ENCODE measurements at regions not wholly inside any gene's neighbourhood (a gene's known extent, or its start where the extent isn't known, plus 50 kb on each side); places are given as distances from the start of the nearest gene placed in this dataset.

- no peaks in the 10 kb centered on the region for H3K36me3 ChIP-seq (replicated peaks; ENCODE audit: insufficient read depth, low read depth)
- H4K20me1 ChIP-seq (ENCODE audit: insufficient read depth, poor library complexity, severe bottlenecking) = no peaks in the 10 kb centered on the region
- H2AFZ ChIP-seq = no peak overlapping the region
- no peak for TF ChIP-seq EZH2phosphoT487 (IDR thresholded peaks at IDR 0.05; ENCODE audit: low read depth, severe bottlenecking, unreplicated experiment)
- no peak for TF ChIP-seq EZH2 (IDR thresholded peaks at IDR 0.05; ENCODE audit: borderline replicate concordance)
- no peak overlapping the region for H3K27ac ChIP-seq
- H3K27me3 ChIP-seq = no peaks in the 10 kb centered on the region
- H3K9me3 ChIP-seq (ENCODE audit: low read depth) = no peaks in the 10 kb centered on the region
- H3K4me2 ChIP-seq = no peak overlapping the region
- no peaks in the 10 kb centered on the region for H3K79me2 ChIP-seq
- no peaks in the 10 kb centered on the region for H3K4me1 ChIP-seq (ENCODE audit: insufficient read depth)
- no peak for DNase-seq (ENCODE audit: low spot score)
- no peak overlapping the region for H3K4me3 ChIP-seq
- H3K9me2 ChIP-seq (replicated peaks; ENCODE audit: insufficient read depth) = no peaks in the 10 kb centered on the region
Measured at GRCh38 chr5:86320266-86320665, 297.5 kb upstream of the COX7C start.

DNA sequence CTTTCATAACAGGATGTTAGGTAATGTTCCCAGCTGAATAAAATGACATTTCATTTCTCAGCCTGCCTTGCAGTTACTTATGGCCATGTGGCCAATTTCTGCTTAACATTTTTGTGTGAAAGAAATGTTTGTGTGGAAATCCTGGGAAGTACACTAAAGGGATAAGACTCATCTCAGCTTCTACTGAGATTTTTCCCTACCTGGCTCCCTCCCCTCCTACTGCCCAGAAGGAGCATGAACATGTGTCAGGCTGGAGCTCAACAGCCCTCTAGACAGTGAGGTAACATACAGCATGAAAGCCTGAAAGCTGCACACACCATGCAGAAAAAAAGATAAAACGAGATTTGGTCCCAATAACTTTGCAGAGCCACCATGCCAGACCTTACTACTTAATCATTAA, 288.4 kb upstream of the COX7C start:
- H3K9me3 ChIP-seq (ENCODE audit: low read depth) = no peaks in the 10 kb centered on the region
- no peak for DNase-seq (ENCODE audit: low spot score)
- TF ChIP-seq, protein P1, sequence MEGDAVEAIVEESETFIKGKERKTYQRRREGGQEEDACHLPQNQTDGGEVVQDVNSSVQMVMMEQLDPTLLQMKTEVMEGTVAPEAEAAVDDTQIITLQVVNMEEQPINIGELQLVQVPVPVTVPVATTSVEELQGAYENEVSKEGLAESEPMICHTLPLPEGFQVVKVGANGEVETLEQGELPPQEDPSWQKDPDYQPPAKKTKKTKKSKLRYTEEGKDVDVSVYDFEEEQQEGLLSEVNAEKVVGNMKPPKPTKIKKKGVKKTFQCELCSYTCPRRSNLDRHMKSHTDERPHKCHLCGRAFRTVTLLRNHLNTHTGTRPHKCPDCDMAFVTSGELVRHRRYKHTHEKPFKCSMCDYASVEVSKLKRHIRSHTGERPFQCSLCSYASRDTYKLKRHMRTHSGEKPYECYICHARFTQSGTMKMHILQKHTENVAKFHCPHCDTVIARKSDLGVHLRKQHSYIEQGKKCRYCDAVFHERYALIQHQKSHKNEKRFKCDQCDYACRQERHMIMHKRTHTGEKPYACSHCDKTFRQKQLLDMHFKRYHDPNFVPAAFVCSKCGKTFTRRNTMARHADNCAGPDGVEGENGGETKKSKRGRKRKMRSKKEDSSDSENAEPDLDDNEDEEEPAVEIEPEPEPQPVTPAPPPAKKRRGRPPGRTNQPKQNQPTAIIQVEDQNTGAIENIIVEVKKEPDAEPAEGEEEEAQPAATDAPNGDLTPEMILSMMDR (IDR thresholded peaks at IDR 0.05; ENCODE audit: poor library complexity) = no peak
- no peaks in the 10 kb centered on the region for H3K79me2 ChIP-seq
- no peaks in the 10 kb centered on the region for H3K27me3 ChIP-seq
- H3K27ac ChIP-seq = no peak overlapping the region
- no peak overlapping the region for H3K4me2 ChIP-seq
- no peak overlapping the region for H3K4me3 ChIP-seq
- H3K9me2 ChIP-seq (replicated peaks; ENCODE audit: insufficient read depth) = no peaks in the 10 kb centered on the region
- no peaks in the 10 kb centered on the region for H4K20me1 ChIP-seq (ENCODE audit: insufficient read depth, poor library complexity, severe bottlenecking)
- no peak overlapping the region for H2AFZ ChIP-seq
- 77% methylated on average over 1 of the region's 1 CpG for WGBS (ENCODE audit: low lambda C conversion rate, missing lambda C conversion rate)
- H3K36me3 ChIP-seq (replicated peaks; ENCODE audit: insufficient read depth, low read depth) = no peaks in the 10 kb centered on the region
- H3K4me1 ChIP-seq (ENCODE audit: insufficient read depth) = no peaks in the 10 kb centered on the region

DNA sequence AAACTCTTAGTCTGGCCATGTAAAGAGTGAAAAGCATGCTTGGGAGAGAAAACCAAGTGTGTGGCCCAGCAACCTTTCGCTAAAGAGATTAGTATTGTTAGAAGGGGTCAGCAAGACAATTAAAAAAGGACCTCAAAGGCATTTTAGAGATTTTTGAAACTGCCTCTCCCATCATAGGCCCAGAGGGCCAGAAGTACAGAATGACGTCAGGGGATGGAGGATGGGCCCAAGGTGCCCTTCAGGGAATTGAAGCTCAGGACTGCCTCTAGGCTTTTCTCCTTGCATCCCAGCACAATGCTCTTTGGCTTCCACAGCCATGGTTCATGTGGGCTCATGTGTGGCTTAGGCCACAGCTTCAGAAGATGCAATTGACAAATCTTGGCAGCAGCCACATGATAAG, 287.0 kb upstream of the COX7C start:
- Histone ChIP-seq H3K36me3 (replicated peaks; ENCODE audit: insufficient read depth, low read depth) (no peaks in the 10 kb centered on the region), H3K4me1 (ENCODE audit: insufficient read depth) (no peaks in the 10 kb centered on the region), H3K9me3 (ENCODE audit: low read depth) (no peaks in the 10 kb centered on the region), H3K4me3 (no peak overlapping the region), H2AFZ (no peak overlapping the region), H3K27ac (no peak overlapping the region), H3K27me3 (no peaks in the 10 kb centered on the region), H3K4me2 (no peak overlapping the region), H3K79me2 (no peaks in the 10 kb centered on the region), H3K9me2 (replicated peaks; ENCODE audit: insufficient read depth) (no peaks in the 10 kb centered on the region), H4K20me1 (ENCODE audit: insufficient read depth, poor library complexity, severe bottlenecking) (no peaks in the 10 kb centered on the region)
- no peak for DNase-seq (ENCODE audit: low spot score)
- WGBS (ENCODE audit: low lambda C conversion rate, missing lambda C conversion rate) = 89% methylated on average over 2 of the region's 2 CpGs
- TF ChIP-seq EZH2 (IDR thresholded peaks at IDR 0.05; ENCODE audit: borderline replicate concordance) (no peak), EZH2phosphoT487 (IDR thresholded peaks at IDR 0.05; ENCODE audit: low read depth, severe bottlenecking, unreplicated experiment) (no peak)
- TF ChIP-seq, protein P1 (IDR thresholded peaks at IDR 0.05; ENCODE audit: poor library complexity) = no peak

DNA sequence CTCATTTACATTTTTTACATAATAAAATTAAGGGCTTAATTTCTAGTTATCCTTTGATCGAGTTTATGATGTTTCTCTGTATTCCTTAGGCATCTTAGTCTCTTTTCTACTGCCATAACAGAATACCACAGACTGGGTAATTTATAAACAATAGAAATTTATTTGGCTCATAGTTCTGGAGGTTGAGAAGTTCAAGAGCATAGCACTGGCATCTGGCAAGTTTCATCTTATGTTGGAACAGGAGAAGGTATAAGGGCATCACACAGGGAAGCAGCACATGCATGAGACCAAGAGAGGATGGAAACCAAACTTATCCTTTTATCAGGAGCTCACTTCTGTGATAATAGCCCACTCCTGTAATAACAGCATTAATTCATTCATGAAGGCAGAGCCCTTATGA, 284.9 kb upstream of the COX7C start:
- Histone ChIP-seq H3K9me3 (ENCODE audit: low read depth) (no peaks in the 10 kb centered on the region), H4K20me1 (ENCODE audit: insufficient read depth, poor library complexity, severe bottlenecking) (no peaks in the 10 kb centered on the region), H3K27ac (no peak overlapping the region), H3K9me2 (replicated peaks; ENCODE audit: insufficient read depth) (no peaks in the 10 kb centered on the region), H2AFZ (no peak overlapping the region), H3K79me2 (no peaks in the 10 kb centered on the region), H3K4me1 (ENCODE audit: insufficient read depth) (no peaks in the 10 kb centered on the region), H3K4me3 (no peak overlapping the region), H3K27me3 (no peaks in the 10 kb centered on the region), H3K4me2 (no peak overlapping the region), H3K36me3 (replicated peaks; ENCODE audit: insufficient read depth, low read depth) (no peaks in the 10 kb centered on the region)
- TF ChIP-seq EZH2phosphoT487 (IDR thresholded peaks at IDR 0.05; ENCODE audit: low read depth, severe bottlenecking, unreplicated experiment) (no peak), EZH2 (IDR thresholded peaks at IDR 0.05; ENCODE audit: borderline replicate concordance) (no peak)
- no peak for DNase-seq (ENCODE audit: low spot score)
- 89% methylated on average over 1 of the region's 1 CpG for WGBS (ENCODE audit: low lambda C conversion rate, missing lambda C conversion rate)
